ENCODE measurements at regions not wholly inside any gene's neighbourhood (a gene's known extent, or its start where the extent isn't known, plus 50 kb on each side); places are given as distances from the start of the nearest gene placed in this dataset.
"Not testable (repeated sequence)": the region's sequence is repeated elsewhere in the genome, so short reads cannot be mapped to it uniquely, and the experiment has no call there.

- no peak for DNase-seq
Observed at GRCh38 chr19:28333909-28334308, 879.0 kb downstream of the UQCRFS1 start.

- no peak for DNase-seq
Observed at GRCh38 chr19:28332886-28333285, 880.1 kb downstream of the UQCRFS1 start.

- DNase-seq, result no peak
Observed at GRCh38 chr19:28332351-28332750, 880.6 kb downstream of the UQCRFS1 start.

- no peak for DNase-seq
Observed at GRCh38 chr19:28331596-28331995, 881.4 kb downstream of the UQCRFS1 start.

GRCh38 chr19:28330831-28331230 is 882.1 kb downstream of the UQCRFS1 start:
- DNase-seq, result no peak

GRCh38 chr19:28329429-28329828 is 883.5 kb downstream of the UQCRFS1 start:
- DNase-seq, result no peak

GRCh38 chr19:28327905-28328304 is 885.0 kb downstream of the UQCRFS1 start:
- no peak for DNase-seq

- DNase-seq, result no peak
Observed at GRCh38 chr19:28326746-28327145, 886.2 kb downstream of the UQCRFS1 start.

- DNase-seq, result no peak
Observed at GRCh38 chr19:28324275-28325060, 888.5 kb downstream of the UQCRFS1 start.

GRCh38 chr19:28322945-28323344 is 890.0 kb downstream of the UQCRFS1 start:
- no peak for DNase-seq

GRCh38 chr19:28322491-28322890 is 890.5 kb downstream of the UQCRFS1 start:
- no peak for DNase-seq

GRCh38 chr19:28319918-28320317 is 893.0 kb downstream of the UQCRFS1 start:
- DNase-seq, result no peak

- DNase-seq, result no peak
Observed at GRCh38 chr19:28319227-28319626, 893.7 kb downstream of the UQCRFS1 start.

- DNase-seq, result no peak
Observed at GRCh38 chr19:28318469-28319179, 894.3 kb downstream of the UQCRFS1 start.

- no peak for DNase-seq
Observed at GRCh38 chr19:28316464-28316863, 896.5 kb downstream of the UQCRFS1 start.

- DNase-seq, result no peak
Observed at GRCh38 chr19:28314756-28315155, 898.2 kb downstream of the UQCRFS1 start.

GRCh38 chr19:28314287-28314686 is 898.7 kb downstream of the UQCRFS1 start:
- DNase-seq, result no peak

- no peak for DNase-seq
Observed at GRCh38 chr19:28313633-28314032, 899.3 kb downstream of the UQCRFS1 start.

GRCh38 chr19:28312269-28312668 is 900.7 kb downstream of the UQCRFS1 start:
- no peak for DNase-seq

GRCh38 chr19:28310829-28311228 is 902.1 kb downstream of the UQCRFS1 start:
- not testable (repeated sequence) for DNase-seq

- DNase-seq, result no peak
Observed at GRCh38 chr19:28309070-28309469, 903.9 kb downstream of the UQCRFS1 start.

GRCh38 chr19:28307963-28308362 is 905.0 kb downstream of the UQCRFS1 start:
- DNase-seq, result no peak

- DNase-seq, result no peak
Observed at GRCh38 chr19:28307487-28307886, 905.5 kb downstream of the UQCRFS1 start.

- no peak for DNase-seq
Observed at GRCh38 chr19:28305513-28305912, 907.4 kb downstream of the UQCRFS1 start.
